ENCODE measurements at regions not wholly inside any gene's neighbourhood (a gene's known extent, or its start where the extent isn't known, plus 50 kb on each side); places are given as distances from the start of the nearest gene placed in this dataset.
"Not testable (repeated sequence)": the region's sequence is repeated elsewhere in the genome, so short reads cannot be mapped to it uniquely, and the experiment has no call there.

DNA sequence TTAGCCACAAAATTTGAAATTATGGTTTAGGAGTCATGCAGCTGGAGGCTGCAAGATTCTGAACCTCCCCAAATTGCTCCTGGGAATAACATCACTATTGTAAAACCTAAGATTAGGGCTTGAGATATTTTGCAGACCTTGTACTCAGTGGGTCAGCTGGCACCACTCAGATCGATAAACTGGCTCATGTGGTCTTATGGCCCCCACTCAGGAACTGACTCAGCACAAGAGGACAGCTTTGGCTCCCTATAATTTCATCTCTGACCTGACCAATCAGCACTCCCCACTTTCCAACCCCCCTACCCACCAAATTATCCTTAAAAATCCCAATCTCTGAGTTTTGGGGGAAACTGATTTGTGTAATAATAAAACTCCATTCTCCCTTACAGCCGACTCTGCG is 161.6 kb downstream of the BRMS1L start:
- no peak for DNase-seq

DNA sequence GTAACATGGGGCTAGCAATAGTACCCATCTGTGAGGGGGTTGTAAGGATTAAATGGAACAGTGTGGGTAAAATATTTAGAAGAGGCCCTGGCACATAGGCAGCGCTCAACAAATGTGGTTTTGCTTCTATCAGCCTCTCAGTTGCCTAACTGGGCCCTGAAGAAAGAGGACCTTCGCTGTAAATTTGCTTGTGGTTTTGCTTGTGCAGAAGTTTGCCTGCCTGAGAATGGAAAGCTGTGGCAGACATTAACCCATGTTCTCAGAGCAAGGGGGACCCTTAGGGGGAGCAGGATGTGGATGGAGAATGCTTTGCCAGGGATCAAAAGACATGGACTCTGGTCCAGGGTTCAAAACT is 160.1 kb downstream of the BRMS1L start:
- DNase-seq, result no peak

- no peak for DNase-seq
These were observed 159.5 kb downstream of the BRMS1L start for GRCh38 chr14:35985474-35986218.

GRCh38 chr14:35979531-35979930 is 153.4 kb downstream of the BRMS1L start:
- DNase-seq, result no peak

- DNase-seq, result no peak
These were observed 152.4 kb downstream of the BRMS1L start for GRCh38 chr14:35978561-35978960.

- no peak for DNase-seq
These were observed 149.7 kb downstream of the BRMS1L start for GRCh38 chr14:35975814-35976213.

DNA sequence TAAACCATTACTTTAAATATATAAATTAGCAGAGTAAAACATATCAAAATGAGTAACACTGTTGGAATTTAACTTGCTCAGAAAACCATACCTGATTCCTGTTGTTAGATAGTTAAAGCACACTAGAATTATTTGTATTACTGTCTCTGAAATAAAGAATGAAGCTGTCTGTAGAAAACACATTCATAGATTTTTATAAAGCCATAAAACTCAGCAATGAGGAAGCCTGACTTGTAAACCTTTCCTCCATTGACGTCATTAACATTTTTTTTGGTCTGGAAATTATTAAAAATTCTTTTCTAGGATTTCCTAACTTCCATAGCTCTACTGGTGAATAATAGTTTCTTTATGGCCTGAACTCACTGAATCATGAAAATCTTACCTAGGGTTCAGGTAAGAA is 147.6 kb downstream of the BRMS1L start:
- no peak for DNase-seq

- DNase-seq, result no peak
These were observed 146.0 kb downstream of the BRMS1L start for GRCh38 chr14:35971965-35972630.

- no peak for DNase-seq
These were observed 143.2 kb downstream of the BRMS1L start for GRCh38 chr14:35969310-35969709.

GRCh38 chr14:35965400-35965799 is 139.3 kb downstream of the BRMS1L start:
- DNase-seq, result no peak

DNA sequence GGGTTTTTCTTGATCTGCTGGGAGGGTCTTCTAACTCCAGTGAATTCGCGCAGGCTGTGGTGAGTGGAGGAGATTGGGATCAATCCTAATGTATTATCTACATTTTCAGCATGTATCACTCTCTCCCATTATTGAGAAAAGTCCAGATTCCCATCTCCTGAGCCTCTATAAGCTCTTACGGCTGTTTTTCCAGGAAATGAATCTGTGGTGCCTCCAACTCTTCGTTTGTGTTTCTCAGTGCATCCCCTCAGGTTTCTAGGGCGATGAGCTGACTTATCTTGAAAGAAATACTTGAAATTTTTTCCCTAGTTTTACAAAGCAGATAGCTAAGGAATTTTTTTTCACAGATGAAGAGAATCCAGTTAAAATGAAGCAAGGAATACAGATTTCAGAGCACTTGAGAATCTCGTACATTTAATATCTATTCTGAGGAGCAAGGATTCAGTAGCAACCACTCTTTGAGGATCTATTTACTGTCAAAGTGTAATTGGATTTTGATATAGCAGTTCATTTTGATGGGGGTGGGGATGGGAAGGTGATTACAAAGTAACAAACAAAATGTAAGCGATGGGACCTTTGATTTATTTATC is 138.7 kb downstream of the BRMS1L start:
- no peak for DNase-seq

DNA sequence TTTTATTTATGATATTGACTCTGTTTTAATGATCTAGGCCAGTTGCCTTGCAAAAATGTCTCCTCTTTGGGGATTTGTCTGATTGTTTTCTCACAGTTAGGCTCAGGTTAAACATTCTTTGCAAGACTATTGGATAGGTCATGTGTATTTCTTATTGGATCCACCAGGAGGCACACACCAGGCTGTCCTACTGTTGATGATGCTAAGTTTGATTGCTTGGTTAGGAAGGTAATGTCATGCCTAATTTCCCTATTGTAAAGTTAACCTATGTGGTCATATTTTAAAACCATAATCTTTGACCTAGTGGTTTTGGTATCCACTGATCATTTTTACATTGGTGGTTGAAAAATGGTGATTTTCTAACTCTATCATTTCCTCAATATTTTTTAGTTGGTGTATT is 137.1 kb downstream of the BRMS1L start:
- no peak for DNase-seq

- no peak for DNase-seq
These were observed 135.6 kb downstream of the BRMS1L start for GRCh38 chr14:35961697-35962274.

- no peak for DNase-seq
These were observed 133.7 kb downstream of the BRMS1L start for GRCh38 chr14:35959835-35960234.

- no peak for DNase-seq
These were observed 132.4 kb downstream of the BRMS1L start for GRCh38 chr14:35958499-35958898.

DNA sequence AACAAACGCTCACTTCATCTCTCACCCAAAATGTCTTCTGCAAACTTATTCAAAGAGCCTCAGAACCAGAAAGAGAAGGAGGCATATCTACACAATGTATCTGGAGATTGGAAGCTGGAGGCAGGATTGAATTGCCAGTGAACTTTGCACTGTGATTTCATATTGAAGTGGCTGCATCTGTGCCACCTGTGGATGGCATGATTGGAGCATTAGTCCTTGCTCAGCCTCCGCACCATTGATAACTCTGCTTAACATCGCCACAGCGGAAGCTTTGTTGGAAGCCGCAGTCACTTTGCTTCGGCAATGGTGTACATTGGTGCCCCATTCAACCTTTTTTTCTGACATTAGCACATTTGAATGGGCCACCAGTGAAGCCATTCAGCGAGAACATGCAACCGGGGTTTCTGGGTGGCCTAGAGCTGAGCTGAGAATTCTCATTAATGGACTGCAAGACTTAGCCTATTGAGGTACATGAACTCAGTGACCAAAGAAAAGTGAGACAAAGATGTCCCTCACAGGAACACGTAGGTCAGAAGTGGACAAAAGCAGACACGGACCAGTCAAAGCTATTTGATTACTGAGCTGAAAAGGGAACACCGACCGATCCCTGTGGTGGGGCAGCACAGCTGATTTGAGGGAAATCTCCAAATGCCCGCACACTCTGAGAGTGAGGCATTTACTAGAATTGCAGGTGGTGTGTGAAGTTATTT is 130.4 kb downstream of the BRMS1L start:
- no peak for DNase-seq

DNA sequence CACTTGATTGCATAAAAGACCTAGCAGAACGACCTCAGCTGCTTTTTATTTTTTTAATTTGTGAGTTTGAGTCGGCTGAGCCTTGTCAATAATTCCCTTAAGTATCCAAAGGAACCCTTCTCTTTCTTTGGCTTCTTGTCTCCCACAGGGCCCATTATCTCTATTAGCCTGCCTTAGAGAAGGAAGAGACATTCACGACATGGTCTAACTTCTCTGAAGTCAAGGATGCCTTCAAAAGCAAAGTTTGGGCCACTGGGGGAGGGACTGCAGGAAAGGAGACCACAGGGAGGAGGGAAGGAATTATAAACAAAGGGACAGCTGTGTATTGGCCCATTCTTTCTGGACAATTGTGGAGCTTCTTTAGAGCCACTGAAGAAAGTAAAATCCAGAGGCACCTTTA is 126.4 kb downstream of the BRMS1L start:
- DNase-seq, result no peak

DNA sequence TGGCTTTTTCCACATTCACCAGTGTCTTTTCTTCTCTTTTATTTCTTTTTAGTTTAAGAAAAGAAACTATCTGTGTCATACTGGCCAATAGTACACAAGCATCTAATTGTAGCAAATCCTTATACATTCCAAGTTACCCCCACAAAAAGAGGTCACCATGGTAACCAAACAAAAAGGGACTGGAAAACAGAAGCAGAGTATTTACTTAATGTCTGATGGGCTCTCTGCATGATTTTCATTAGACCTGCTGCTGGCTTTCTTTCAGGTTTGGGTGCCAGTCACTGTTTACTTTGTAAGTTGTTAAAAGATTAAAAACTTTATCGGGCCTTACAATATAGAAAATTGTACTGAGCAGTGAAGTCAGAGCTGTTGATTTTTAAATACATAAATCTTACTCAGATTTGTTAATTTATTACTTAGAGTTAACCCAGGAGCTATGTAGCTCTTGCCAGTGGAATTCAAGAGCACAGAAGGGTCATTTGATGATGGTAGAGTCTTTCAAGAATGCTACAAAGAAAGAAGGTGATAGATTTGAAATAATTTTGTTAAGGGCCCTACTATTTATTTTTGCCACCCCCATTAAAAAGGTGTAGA is 123.9 kb downstream of the BRMS1L start:
- no peak for DNase-seq

- not testable (repeated sequence) for DNase-seq
These were observed 121.8 kb downstream of the BRMS1L start for GRCh38 chr14:35947983-35948382.

- no peak for DNase-seq
These were observed 118.7 kb downstream of the BRMS1L start for GRCh38 chr14:35944847-35945246.

DNA sequence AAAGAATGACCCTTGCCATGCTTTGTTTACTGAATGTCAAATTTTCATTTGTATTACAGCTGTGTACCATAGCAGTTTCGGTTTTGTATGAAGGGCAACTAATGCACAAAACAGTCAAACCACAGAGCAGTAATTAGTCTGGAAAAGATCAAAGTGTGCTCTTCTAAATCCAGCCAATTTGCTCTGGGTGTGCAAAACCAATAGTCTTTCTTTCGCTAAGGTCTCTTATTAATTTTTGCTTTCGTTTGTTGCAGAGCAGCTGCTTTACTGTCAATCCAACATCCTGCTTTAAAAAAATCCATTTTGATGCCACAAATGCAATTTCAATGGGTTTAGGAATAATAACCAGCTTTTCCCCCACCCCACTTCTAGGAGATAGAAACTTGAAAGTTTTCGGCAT is 114.2 kb downstream of the BRMS1L start:
- DNase-seq, result no peak

DNA sequence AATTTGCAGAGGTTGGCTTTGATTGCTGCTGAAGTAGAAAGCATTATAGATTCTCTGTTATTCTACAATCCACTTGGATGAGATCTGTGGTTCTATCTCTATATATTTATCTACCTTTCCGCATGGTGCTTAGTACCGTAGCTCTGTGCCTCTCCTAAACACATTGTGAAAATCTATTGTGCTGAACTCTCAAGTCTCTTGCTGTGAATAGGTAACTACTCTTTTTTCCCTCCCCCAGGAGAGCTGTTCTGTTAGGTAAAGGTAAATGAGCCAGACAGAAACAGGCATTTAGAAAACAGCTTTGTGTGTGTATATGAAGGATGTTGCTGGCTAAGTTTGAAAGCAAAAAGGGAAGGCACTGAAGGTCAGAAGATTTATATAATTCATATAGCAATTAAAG is 112.6 kb downstream of the BRMS1L start:
- DNase-seq, result no peak

DNA sequence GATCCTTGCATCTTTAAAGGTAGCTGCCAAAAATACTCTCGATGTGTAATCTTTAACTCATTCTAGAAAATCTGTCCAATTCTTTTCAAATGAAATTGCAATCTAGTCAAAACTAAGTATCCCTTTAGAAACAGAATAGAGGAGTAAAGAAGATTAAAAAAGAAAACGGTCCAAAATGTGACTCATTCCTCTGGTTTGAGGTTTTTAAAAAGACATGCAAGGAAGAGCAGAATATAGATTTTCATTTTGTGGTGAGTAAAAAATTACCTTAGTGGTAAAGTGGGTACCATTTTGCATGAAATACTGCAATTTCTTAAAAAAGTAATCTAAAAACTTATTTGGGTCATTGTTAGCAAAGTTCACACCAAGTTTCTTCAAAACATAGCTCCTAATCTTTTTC is 108.4 kb downstream of the BRMS1L start:
- no peak for DNase-seq

All from fibroblast of skin of abdomen (primary cell).